AG10803 (cell line): ENCODE measurements at regions not wholly inside any gene's neighbourhood (a gene's known extent, or its start where the extent isn't known, plus 50 kb on each side); places are given as distances from the start of the nearest gene placed in this dataset.

Experiments used
- DNase-seq: peaks from one replicate; pipeline ENCODE4 v3.0.0; 2010; ENCODE audit warnings: low read depth
- H3K4me3 ChIP-seq: 2 replicates; pipeline ENCODE4 v1.5.1; 2011; ENCODE audit warnings: mild to moderate bottlenecking, low read length, control low read depth
- CTCF ChIP-seq: conservative IDR thresholded peaks from 2 replicates; pipeline ENCODE4 v1.5.1; 2011; ENCODE audit warnings: mild to moderate bottlenecking, low read length, control low read depth, inconsistent platforms

GRCh38 chr10:111511751-111512150, 434.9 kb downstream of the ADRA2A start:
- DNase-seq: no peak
- H3K4me3 ChIP-seq: no peak overlapping the region
- peak; percentile 15; the same call in 1 of the 2 replicates for TF ChIP-seq CTCF

DNA sequence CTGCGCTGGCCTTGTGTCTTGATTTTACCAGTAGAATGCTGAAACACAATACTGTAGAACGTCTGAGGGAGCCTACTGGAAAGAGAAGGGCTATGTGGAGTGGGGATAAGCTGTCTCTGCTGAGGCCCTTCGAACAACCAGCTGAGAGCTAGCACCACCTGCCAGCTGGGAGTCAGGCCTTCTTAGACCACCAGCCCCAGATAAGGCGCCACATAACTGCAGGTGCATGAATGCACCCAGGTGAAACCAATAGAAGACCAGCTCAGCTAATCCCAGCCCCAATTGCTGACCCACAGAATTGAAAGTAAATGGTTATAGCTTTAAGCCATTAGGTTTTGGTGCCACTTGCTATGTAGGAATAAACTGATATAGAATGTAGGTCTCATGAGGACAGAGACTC, 438.4 kb downstream of the ADRA2A start:
- H3K4me3 ChIP-seq: no peak overlapping the region
- TF ChIP-seq CTCF: no peak
- DNase-seq: no peak

GRCh38 chr10:111515706-111516105, 438.9 kb downstream of the ADRA2A start:
- DNase-seq: no peak
- TF ChIP-seq CTCF: no peak
- H3K4me3 ChIP-seq: no peak overlapping the region

DNA sequence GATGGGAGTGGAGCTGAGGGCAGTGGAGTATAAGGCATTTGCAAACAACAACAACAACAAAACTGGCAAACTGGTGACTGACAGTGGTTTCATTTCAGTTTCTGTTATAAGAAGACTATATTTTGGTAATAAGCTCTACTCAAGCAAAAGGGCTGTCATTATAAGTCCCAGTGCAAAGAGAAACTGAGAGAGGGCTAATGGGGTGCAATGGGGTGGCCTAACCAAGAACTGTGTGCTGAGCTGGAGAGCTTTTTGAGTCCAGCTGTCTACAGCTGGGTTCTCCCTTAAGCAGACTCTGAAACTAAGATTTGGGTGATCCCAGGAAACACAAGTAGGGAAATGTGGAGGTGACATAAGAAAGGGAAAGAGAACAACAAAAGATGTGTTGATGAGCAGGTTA, 439.3 kb downstream of the ADRA2A start:
- DNase-seq: no peak
- no peak for TF ChIP-seq CTCF
- no peak overlapping the region for H3K4me3 ChIP-seq

DNA sequence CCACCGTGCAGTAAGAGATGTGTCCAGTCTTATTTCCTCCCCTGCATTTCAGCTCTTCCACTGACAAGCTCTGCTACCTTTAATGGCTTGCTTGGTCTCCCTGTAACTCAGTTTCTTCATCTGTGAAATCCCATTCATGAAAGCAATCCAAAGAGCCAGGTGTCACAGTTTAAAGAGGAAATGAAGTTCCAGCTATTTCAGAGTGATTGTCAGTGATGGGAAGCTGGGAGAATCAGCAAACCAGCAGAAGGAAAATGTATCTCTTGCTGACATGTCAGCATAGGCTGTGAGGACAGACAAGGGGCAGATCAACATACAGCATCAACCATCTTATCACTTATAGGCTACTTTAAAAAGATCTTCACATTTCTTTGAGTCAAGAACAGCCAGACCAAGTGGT, 445.3 kb downstream of the ADRA2A start:
- H3K4me3 ChIP-seq: no peak overlapping the region
- no peak for TF ChIP-seq CTCF
- no peak for DNase-seq

DNA sequence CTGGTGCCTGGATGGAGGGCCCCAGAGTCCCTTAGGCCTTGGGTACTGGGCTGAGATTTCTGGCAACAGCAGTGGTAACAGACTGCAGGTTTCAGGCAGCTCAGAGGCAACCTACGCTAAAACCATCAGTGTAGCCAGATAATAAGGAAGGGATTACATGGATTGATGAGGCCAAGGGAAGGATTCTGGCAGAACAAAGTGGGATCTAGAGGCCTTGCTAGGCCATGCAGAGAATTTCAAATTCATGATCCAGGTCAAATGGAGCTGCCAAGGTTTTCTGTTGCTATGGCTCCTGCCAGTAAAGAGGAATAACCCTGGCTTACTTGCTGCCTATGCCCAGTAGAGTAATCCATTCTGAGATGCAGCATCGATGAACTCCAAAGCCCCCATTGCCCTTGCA, 445.7 kb downstream of the ADRA2A start:
- TF ChIP-seq CTCF: no peak
- DNase-seq: no peak

GRCh38 chr10:111523016-111523415, 446.2 kb downstream of the ADRA2A start:
- TF ChIP-seq CTCF: no peak
- DNase-seq: no peak
- H3K4me3 ChIP-seq: no peak overlapping the region

More for the DNA sequence above, 445.7 kb downstream of the ADRA2A start:
- no peak overlapping the region for H3K4me3 ChIP-seq
